GF-D8 (cell line): ENCODE measurements at regions not wholly inside any gene's neighbourhood (a gene's known extent, or its start where the extent isn't known, plus 50 kb on each side); places are given as distances from the start of the nearest gene placed in this dataset.
"Not testable (repeated sequence)": the region's sequence is repeated elsewhere in the genome, so short reads cannot be mapped to it uniquely, and the experiment has no call there.

Experiments
- DNase-seq: peaks from one replicate; lab custom pipeline; 2025; lab: John Stamatoyannopoulos, UW

DNA sequence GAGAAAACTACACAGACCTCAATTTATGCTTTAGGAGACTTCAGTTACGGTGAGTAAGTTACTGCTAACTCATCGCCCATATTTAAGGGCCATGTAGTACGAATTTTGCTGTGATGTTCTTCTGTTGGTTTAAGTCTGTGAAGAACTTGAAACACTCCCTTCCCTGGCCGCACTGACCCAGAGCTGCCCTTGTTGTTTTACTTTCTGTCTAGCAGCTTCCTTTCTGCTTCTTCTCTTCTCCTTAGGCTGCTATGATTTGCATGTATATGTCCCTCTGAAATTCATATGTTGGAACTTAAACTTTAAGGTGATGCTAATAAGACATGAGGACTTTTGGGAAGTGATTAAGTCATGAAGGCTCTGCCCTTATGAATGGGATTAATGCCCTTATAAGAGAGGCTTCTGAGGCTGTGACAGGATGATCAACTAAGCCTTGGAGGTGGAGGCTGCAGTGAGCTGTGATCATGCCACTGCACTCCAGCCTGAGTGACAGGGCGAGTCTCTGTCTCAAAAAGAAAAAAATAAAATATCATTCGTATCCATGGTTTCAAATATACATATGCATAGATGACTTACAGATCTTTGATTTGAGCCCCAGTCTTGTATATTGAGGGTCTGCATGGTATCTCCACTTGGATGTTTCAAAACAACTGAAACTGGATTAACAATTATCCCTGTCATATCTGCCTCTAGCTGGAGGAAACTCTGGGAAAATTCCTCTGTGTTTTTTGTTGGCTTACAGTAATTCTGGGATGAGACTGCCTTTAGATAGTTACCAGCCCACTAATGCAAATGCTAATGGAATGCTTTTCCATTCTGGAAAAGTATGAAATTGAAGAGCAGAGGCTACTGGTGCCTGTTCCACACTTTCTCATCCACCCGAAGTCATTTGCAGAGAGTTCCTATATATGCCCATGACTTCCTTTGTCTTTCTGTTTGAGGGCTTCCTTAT lies 263.4 kb upstream of the ACTBL2 start:
- no peak for DNase-seq

DNA sequence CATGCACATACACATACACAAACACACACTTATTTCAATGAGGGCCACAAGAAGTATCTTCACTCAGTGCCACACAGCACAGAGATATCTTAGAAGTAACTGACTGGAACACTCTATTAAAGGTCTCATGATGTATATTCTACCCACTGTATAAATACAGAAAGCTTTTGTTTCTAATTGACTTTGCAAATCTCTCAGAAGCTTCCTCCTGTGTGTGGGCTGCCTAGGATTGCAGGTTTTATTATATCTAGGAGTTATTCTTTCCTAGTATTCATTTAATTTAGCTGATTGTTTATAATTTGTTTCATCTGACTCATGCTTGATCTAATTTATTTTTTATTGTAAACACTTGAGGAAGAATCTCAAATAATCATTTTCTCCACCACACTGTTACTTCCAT lies 262.4 kb upstream of the ACTBL2 start:
- no peak for DNase-seq

DNA sequence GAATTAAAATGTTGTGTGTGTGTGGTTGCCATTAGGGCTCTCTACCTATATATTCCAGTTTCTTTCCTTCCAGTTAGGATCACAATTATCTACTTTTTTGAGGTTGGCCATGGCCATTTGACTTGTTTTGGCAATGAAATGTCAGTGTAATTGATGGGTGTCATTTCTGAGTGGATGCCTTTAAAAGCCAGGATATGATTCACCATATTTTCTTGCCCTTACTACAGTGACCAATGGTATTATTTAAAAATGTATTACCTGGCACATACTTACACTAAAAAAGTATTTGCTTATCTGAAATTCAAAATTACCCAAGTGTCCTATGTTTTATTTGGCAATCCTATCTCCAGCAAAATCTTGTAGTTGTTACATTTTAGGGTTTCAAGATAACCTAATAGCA lies 258.7 kb upstream of the ACTBL2 start:
- DNase-seq = no peak

DNA sequence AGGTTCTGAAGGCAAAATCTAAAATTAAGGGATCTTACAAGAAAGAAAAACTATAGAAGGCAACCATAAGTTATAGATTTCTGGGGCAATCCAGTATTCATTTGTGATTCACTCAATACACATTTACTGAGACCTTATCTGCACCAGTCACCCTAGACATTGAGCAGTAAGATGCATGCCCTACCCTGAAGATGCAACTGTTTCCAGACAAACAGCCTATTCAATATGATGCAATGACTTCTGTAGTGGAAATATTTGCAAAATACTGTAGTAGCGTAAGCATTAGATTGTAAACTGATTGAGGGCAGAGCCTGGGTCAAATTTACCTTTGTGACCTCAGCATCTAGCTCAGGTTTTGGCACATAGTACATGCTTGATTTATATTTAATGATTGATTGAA lies 256.2 kb upstream of the ACTBL2 start:
- no peak for DNase-seq

DNA sequence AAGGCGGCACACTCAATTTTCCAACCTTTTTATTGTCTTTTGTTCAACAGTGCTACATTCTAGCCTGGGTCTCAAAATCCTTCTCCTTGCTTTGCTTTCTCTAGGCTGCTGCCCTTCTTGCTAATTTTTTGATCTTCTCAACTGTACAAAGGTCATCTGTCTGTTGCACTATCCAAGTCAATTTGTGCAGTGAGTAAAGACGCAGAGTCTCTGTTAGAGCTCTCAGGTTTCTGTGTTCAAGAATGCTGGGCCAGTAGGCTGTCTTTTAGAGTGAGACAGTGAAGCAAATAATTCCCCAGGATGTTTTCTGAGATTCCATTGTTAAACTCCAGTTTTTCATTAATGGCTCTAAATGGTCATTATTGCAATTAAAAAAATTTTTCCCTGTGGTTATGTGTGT lies 255.7 kb upstream of the ACTBL2 start:
- DNase-seq = no peak

DNA sequence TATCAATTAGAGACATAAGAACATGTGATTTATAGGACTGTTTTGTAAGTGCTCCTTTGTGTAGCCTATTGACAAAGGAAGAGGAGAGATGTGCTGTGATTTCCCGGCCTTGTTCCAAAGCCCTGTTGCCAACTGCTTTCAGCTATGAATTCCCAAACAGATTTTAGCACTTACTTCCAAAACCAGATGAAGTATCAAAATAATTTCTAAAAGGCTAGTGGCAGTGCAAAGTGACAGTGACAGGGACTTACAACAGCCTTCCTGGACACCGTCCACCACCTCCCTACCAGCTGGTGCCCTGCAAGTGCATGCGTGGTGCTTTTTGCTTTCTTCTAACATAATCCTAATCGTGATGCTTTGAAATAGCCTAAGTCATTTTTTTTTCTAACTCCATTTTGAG lies 254.1 kb upstream of the ACTBL2 start:
- no peak for DNase-seq

DNA sequence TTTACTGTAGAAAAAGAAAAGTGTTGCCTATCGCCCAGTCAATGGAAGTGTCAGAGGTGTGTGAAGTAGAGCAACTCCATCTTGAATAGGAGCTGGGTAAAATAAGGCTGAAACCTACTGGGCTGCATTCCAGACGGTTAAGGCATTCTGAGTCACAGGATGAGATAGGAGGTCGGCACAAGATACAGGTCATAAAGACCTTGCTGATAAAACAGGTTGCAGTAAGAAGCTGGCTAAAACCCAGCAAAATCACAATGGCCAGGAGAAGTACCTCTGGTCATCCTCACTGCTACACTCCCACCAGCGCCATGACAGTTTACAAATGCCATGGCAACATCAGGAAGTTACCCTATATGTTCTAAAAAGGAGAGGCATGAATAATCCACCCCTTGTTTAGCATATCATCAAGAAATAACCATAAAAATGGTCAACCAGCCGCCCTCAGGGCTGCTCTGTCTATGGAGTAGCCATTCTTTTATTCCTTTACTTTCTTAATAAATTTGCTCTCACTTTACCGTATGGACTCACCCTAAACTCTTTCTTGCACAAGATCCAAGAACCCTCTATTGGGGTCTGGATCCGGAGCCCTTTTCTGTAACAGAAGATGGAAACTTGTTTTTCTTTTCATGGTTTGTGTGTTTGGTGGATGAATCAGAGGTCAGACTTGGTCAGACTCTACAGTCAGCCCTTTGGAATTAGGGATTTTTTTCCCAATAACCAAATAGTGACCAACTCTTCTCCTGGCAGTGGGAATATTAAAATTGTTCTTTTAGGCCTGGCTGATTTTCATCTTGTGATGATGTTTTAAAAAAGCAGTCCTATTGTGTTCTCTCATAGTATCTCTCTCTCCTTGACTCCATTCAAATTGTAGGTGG lies 252.9 kb upstream of the ACTBL2 start:
- DNase-seq = not testable (repeated sequence)

DNA sequence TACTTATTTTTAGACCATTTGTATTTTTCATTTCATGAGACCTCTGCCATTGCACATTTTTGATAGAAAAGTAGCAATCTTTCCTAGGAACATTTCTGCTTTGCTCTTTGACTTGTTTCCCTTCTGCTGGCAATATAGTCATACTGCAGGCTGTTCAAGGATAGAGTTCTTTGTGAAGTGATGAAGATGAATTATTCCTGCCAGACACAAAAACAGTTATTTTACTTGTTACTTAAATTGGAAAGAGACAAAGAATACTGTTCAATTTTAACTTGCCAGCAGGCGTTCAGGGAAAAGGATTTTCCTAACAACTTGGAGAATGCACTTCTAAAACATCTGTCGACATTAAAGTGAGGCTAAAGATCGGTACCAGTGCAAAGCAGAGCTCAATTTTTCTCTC lies 251.7 kb upstream of the ACTBL2 start:
- DNase-seq = no peak

DNA sequence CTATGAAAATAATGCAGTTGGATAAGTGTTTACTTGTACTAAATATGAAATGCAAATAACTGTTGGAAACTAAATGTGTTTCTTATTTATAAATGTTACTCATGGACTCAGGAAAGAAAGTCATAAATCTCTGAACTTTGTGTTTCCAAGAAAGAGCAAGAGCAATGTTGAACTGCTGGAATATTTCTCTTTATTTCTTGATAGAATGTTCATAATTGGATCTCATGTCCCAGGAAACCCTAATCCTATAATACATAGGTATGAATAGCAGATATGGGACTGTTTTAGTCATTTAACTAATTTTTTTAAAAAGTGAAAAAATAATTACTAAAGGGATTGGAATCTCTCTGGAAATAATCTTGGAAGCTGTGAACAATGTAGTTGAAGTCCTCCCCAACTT lies 245.0 kb upstream of the ACTBL2 start:
- no peak for DNase-seq

DNA sequence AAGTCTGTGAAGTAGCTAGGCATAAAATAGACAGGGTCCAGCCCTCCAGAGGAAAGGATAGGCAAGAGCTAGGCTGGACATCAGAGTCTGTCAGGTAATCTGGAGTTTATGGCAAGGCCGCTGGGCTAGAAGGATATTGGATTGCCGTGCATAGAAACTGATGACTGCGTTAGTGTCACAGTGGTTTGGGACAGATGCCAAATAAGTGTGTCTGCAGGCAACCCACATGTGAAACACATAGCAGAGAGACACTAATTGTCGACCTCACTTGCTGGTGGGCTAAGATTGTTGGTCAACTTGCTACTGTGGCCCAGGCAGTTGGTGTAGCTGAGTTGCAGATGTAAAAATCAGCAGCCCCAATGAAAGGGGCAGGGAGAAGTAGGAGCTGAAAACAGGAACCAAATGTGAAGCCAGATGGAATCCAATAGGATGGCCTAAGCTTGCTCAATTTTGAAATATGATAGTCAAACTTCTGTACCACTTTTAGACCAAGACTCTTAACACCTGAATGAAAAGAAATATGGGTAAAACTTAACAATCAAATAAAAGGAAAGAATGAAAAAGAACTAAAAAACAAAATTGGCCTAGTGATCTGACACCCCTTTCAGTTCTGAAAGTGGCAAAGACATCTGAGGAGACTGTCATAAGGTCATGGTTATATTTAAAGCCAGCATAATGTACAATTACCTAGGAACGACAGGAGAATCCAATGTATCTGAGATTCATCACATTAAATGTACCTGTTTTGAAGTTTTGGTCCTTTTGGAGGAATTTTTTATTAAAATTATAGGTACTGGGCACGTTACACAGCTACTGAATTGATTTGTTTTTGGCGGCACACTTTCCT lies 243.3 kb upstream of the ACTBL2 start:
- DNase-seq = no peak

DNA sequence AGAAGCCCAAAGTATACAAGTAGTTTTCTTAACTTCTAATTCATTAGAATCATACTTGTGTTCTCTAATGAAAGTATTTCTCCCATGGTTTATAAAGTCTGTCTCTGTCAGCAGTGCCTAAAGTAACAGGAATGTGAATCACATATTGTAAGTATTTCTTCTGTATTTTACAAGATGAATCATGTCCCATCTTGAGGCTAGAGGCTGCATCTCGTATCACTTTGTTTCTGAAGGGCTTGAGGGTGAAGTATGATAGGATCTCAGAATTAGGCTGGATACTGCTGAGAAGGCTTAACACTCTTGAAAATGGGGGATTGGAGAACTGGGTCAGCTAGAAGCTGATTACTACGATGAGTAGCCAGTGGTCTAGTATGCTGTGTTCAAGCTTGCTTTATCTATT lies 242.2 kb upstream of the ACTBL2 start:
- no peak for DNase-seq

DNA sequence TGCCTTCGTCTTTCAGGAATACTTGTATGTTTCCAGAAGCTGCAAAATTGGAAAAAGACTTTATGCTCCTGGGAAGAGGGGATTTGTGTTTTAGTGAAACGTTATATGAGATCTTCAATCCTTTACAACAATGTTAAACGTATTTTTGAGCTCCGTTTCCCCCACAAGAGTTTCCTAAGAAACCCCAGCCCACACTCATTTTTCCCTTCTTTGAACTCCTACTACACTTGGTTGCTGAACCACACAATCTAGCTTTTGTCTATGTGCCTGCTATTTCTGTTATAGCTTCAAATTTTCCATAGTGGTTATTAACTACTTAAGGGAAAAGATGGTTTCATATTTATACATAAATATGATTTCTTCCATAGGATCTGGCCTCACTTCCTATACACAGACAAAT lies 238.6 kb upstream of the ACTBL2 start:
- no peak for DNase-seq

DNA sequence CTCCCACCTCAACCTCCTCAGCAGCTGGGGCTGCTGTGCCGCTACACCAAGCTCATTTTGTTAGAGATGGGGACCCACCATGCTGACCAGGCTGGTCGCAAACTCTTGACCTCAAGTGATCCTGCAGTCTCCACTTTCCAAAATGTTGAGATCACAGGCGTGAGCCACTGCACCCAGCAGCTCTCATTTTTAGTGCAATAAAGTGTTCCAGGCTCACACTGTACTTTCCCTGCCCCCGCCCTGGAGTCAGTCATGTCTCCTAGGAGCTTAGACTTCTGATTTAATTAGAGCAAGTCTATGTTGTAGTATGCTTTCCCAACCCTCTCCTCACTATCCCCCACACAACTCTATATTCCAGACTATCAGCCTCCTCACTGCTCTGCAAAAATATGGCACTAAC lies 238.0 kb upstream of the ACTBL2 start:
- no peak for DNase-seq

DNA sequence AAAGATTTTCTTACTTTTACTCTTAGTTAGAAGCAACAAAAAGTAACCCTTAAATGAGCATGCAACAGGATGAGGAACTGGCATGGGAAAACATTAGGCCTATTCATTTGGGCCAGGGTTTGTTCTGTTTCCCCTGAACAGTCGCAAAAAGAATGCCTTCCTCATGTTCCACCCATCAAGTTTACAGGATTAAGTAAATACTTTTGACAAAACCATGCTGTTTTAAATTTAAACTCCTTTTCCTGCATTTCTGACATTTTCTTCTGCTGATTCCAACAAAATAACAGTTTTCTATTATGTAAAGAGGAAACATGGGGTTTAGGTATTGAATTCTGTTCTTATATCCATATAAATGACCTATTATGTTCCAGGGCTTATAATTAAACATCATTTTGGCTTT lies 236.6 kb upstream of the ACTBL2 start:
- DNase-seq = no peak

DNA sequence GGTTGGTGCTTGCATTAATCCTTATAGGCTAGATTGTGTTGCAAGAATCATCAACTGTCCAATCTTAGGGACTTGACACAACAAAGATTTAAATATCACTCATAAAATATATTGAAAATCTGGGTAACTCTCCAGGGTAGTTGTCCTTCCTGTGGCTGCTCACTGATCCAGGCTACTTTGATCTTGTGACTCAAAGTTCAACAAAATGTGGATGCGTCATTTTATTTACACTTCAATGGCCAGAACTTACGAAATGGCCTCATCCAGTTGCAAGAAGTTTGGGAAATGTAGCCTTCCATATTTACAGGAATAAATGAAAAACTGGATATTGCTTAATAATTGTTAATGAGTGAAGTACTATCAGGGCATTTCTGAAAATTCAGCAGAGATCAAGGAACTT lies 235.5 kb upstream of the ACTBL2 start:
- no peak for DNase-seq

DNA sequence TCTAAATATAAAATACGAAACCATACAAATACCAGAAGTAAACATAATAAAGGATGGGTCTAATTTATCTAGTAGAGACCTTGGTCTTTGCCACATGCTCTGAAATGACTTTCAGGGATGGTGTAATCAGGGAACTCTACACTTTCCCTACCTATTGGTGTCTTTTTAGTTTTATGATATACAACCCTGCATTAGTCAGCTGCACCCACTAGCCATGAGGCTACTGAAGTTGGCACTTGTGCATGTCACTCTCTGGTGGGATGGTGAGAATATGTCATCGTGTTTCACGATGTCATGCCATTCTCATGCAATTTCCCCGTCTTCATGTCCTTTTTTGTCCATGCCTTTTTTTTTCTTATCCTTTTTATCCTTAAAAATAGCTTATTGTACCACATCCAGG lies 234.9 kb upstream of the ACTBL2 start:
- DNase-seq = no peak

DNA sequence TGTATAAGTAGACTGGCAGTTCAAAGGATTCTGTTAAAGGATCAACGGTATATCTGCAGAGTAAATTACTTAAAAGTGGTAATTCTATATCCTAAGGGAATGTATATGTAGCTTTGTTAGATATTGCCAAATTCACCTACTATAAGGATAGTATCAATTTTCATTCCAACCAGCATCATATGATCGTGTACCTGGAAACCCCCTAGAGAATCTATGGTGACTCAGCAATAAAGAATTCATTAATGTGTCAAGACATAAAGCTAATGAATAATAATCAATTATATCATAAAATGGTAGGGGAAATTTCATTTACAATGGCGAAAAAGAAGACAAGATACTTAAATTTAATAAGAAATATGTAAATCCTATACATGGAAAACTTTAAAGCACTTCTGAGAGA lies 234.1 kb upstream of the ACTBL2 start:
- no peak for DNase-seq

DNA sequence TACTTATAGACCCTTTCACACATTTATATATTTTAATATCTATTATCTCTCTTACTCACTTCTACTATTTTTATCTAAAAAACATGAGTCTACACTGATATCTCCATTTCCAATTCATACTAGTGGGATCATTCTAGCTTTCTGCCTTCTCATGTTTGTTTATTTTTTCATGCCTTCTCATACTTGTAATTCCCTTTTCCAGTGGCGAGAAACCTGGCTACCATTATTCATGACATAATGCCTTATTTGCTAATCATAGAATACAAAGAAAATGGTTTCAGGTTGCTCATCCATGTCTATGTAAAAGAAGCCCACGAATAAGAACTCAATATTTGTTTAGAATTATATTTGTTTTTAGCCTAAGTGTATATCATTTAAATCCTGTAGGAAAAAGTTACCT lies 232.7 kb upstream of the ACTBL2 start:
- DNase-seq = no peak

DNA sequence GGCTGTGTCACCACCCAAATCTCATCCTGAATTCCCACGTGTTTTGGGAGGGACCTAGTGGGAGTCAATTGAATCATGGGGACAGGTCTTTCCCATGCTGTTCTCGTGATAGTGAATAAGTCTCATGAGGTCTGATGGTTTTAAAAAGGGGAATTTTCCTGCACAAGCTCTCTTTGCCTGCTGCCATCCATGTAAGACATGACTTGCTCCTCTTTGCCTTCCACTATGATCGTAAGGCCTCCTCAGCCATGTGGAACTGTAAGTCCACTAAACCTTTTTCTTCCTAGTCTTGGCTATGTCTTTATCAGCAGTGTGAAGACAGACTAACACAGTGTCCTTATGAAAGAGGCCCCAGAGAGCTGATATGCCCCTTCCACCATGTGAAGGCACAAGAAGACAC lies 230.9 kb upstream of the ACTBL2 start:
- not testable (repeated sequence) for DNase-seq

DNA sequence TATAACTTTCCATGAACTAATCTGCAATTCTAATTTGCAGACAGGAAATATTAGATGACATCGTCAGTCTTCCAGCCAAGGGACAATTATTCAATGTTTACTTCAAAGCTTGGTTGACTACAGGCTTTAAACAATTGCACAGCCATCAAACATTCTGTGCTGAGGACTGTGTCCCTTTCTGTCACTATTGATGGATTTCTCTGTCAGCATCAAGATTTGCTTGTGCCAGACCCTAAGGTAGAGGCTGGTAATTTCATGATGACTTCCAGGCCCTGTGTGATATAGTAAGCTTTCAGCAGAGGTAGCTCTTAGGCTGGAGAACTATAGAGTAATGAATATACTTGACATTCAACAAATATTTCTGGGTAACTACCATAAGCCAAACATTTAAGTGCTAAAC lies 229.3 kb upstream of the ACTBL2 start:
- DNase-seq = no peak

DNA sequence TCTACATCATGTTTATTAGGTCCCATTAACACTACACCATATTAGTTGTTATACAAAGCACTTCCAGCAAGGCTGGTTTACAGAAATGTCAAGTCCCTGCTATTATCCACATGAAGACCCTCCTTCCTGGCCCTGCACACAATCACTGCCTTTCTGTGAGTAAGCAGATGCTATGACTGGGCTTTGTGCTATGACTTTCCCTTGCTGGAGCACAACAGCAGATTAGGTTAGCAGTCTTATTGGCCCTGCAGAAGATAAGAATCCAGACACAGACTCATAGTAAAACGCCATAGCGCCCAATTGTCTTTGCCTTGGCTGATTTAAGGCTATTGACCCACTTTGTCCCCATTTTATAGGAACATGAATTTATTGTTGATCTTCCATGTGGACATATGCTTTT lies 228.9 kb upstream of the ACTBL2 start:
- no peak for DNase-seq

DNA sequence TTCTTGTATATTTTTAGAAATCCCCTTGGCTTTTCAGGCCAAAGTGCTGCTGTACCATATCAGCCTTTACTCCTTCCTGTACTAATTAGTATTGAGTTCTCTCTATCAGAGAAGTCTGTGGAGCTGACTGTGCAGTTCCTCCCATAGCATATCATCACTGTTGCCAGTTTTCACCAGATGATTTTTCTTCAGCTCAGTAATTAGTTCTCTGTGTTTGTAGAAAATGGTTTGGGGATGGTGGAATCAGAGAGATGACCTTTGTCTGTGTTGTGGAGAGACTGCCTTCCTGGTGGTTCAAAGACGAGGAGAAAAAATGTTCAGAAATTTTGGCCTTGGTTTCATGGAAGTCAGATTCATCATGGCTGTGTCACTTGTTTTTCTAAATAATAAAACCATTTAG lies 227.5 kb upstream of the ACTBL2 start:
- no peak for DNase-seq
